KBM-7 (cell line): ENCODE measurements at regions not wholly inside any gene's neighbourhood (a gene's known extent, or its start where the extent isn't known, plus 50 kb on each side); places are given as distances from the start of the nearest gene placed in this dataset.

Source experiments
- DNase-seq: peaks from one replicate; pipeline ENCODE4 v3.0.0-alpha.2; 2015
- in situ Hi-C: fragments of 300-500 bp; cut with MboI; formaldehyde crosslinking; loops from 2 replicates; pipeline ENCODE4 v1.14.3; 2020; ENCODE audit warnings: low sequenced_read_pairs, low pct_unique_long_range_greater_than_20kb, mixed read lengths

DNA sequence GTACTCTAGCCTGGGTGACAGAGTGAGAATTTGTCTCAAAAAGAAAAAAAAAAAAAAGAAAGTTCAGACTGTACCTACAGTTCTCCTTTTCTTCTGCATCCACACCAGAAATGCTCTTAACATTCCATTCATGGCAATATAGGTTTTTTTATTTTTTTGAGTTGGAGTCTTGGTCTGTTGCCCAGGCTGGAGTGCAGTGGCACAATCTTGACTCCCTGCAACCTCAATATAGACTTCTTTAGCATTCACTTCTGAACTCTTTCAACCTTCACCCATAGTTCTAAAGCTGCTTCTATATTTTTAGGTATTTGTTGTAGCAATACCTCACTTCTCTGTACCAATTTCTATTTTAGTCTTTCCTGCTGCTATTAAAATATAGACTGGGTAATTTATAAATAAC, 1095.7 kb downstream of the FLRT2 start:
- in situ Hi-C loops, result no loop called here
- DNase-seq, result no peak

DNA sequence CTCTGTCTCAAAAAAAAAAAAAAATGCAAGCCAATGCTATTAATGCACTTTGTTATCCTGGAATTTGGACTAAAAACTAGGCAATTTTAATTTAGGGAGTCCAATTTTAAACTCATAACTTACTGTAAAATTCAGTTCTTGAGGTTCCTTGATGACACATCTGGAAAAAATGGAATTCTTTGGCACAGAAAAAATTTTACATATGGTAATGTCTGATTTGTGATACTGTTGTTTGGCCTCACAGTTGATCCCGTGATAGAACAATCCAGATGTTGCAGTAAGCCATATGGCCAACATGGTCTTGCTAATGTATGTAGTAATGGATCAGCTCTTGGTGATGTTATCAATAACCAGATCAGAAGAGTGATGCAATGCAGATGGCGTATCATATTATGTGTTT, 1089.8 kb downstream of the FLRT2 start:
- DNase-seq, result no peak
- in situ Hi-C loops, result no loop called here

DNA sequence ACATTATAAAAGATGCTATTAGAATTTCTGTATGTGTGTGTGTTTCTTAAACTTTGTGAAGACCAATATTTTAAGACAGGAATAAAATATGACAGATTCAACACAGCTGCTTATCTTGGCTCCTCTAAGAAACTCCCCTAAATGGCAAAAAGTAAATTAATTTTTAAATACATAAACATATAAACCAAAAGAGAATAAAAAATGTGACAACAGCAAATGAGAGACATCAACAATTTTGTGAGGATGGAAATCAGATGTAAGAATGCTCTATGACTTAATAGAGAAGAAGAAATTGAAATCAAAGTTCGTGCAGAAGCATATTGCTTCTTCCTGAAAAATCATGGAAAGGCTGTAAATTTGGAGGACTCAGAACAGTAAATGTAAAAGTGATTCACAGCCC, 1083.8 kb downstream of the FLRT2 start:
- DNase-seq, result no peak
- in situ Hi-C loops, result no loop called here

DNA sequence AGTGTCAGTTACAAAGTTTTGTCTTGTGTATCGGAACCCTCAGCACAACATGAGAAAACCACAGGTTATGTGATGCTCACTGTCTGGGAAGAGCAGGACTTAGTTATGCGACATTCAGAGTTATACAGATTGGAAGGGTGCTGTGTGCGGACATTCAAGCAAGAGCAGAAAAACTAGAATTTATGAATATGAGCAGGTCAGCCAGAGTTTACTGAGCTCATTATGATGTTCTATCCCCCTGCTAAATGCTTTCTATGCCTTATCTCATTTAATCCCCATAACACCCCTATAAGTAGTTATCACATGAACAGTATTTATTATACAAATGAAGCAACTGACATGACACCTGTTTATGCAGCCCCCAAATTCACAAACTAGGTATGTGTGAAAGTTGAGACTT, 1083.2 kb downstream of the FLRT2 start:
- no peak for DNase-seq
- in situ Hi-C loops, result no loop called here

DNA sequence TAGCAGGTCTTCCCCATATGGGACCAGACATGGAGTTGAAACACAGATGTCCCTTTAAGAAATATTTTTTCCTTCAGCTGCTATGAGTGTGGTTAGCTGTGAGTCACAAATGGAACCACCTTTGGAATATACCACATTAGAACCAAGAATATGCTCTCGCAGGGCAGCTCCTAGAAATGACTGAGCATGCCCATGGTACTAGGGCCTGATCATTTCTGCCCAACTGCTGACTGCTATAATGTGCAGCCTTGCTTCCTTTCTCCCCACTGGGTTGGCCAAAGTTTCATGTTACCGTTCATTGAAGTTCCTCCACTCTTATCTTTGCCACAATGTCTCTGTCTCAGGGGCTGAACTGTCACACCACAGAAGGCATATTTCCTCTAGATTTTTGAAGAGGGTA, 1074.6 kb downstream of the FLRT2 start:
- no peak for DNase-seq

DNA sequence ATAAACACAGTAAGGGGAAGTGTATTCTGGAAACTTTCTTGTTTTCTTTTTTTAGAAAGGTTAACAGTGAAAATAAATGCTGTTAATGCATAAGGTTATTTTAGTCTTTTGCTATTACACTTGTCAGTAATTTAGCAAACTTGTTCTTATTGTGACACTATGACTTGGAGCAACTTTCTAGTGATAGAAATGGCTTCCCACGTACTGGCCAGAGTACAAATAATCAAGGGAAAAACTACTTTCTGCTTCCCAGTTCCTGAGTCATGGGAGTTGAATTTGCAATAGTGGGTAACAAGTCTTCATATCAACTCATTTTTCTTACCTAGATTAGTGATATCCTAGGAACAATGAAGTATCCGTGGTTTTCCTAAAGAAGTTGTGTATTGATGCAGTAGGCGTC, 1072.3 kb downstream of the FLRT2 start:
- no peak for DNase-seq
- in situ Hi-C loops, result no loop called here

More for the DNA sequence above, 1074.6 kb downstream of the FLRT2 start:
- in situ Hi-C loops, result no loop called here

DNA sequence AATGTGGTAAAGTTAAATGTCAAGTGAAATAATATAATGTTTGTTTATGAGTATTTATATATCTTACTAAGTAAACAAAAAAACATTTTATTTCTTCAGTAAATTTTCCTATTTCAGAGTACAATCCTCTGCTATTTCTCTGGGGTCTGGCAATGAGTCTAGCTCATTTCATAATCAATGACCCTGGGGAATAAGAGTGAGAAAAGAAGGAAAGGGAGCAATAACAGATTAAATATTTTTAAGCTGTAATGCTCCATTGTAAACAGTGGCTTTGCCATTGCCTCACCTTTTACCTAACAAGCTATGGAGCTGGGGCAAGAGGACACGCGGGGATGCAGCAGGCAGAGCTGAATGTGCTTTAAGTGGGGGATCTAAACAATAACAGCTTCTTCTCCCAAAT, 1071.9 kb downstream of the FLRT2 start:
- in situ Hi-C loops, result no loop called here
- DNase-seq, result no peak

DNA sequence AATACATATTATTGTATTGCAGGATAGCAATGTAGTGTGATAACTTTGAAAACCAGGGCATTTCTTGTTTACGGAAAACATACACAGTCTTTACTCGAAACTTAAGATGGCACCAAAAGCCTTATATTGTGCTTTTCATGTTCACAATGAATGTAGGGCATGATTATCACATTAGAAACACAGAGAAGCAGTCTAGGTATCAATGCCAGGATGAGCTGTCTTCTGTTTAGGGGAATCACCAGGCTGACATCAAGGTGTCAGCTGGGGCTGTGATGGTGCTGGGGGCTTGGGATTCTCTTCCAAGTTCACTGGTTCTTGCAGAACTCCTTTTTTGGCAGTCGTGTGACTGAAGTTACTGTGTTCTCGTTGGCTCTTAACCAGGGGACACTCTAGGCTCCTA, 1067.3 kb downstream of the FLRT2 start:
- DNase-seq, result no peak

DNA sequence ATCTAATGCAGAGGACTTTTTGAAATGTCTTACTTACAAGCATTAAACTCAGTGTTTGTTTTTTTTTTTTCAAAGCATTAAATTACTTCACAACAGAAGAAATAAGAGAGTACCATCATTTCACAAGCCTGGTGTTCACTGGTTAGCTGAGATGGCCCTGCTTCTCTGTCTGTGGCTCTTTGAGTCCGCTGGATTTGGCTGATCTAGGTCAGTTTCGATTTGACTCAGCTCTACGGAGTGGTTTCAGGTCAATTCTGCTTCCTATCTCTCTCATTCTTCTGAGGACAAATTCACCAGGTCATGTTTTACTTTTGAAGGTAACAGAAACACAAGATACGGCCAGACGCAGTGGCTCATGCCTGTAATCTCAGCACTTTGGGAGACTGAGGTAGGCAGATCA, 1066.1 kb downstream of the FLRT2 start:
- in situ Hi-C loops, result no loop called here
- DNase-seq, result no peak

More for the DNA sequence above, 1067.3 kb downstream of the FLRT2 start:
- in situ Hi-C loops, result no loop called here

DNA sequence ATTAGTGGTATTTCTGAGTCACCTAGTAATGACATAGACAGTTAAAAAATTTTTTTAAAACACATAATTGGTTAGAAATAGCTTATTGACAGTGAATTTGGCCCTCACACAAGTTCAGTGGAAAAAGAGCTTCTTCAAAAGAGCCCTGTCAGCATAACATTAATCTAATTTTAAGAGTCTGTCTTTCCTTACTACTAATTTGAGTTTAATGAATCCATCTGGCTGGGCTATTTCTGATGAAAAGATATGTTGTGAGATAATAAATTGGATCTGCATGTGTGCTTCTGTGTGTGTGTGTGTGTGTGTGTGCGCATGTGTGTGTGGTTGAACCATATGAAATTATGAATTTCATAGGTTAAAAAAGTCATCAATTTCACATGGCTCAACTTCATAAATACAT, 1045.2 kb downstream of the FLRT2 start:
- no peak for DNase-seq
- in situ Hi-C loops, result no loop called here

DNA sequence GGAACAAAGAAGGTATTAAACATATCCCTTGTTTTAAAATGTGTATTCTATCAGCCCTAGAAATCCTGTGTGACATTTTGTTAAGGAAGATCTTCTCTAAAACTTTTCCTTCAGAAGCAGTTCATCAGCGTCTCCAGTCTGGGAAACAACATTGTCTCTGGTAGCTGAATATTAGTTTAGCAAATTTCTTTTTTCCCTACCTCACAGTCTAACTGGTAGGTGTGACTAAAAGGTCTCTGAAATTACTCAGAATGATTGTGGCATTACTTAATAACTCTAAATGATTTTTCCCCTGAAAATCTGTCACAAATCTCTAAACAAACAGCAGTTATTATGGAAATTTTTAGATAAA, 1044.8 kb downstream of the FLRT2 start:
- DNase-seq, result no peak
- in situ Hi-C loops, result no loop called here

DNA sequence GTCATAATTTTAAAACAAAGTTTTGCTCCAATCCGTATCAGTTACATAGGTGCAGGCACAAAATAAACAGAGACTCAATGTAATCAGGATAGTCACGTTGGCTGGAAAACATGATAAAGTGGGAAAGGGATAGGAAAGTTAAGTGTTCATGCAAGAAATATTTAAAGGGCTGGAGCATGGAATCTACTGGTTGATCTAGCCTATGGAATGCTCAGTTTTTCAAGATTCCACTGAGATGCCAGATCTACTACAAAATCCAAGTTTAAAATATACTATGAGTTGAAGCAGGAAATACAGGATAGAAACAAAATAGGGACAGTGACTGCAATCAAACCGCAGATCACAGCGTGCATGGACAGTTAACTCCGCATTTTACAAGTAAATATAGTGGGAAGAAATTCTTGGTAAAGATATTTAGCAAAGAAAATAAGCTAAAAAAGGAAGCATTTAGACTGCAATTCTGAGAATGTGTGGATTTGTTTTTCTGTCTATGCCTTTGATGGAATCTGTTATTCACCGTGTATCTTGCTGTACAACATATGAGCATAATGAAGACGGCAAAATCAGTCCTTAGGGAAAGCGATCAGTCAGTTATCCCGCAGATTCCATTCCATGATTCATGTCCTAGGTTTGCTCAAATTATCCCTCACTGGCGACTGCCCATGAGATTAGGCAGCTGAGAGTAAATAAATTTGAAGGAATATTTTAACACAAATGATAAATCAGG, 1044.3 kb downstream of the FLRT2 start:
- in situ Hi-C loops, result no loop called here
- no peak for DNase-seq

DNA sequence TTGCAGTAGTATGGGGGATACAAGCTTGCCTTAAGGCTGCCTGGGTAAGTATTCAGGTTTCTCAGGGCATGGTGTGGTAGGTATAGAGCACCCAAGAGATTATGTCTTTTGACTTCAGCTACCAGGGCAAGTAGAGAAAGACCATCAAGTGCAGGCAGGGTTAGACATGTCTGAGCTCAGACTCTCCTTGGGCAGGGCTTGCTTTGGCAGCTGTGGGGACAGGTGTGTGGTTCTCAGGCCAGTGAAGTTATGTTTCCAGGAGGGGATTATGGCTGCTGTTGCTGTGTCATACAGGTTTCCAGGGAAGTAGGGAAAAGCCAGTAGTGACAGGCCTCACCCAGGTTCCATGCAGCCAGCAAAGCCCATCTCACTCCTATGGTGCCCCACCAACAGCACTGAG, 1040.4 kb downstream of the FLRT2 start:
- no peak for DNase-seq
- in situ Hi-C loops, result no loop called here

DNA sequence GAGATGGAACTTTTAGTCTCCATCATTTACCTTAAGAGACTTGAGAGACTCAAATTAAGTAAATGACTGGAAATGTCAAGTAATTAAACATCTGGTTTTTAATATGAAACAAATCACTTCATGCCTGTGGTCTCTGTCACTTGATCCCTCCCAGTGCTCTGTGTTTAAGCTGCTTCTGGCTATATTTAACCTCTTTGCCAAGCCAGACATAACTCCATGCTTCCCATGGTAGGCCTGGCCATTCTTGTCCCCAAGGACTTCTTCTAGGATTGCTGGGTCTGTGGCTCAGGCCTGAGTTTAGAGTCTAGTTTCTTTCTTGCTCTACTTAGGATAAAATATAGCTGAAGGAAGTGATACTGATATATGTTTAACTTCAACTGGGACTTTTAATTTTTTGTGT, 1013.6 kb downstream of the FLRT2 start:
- in situ Hi-C loops, result no loop called here
- no peak for DNase-seq

DNA sequence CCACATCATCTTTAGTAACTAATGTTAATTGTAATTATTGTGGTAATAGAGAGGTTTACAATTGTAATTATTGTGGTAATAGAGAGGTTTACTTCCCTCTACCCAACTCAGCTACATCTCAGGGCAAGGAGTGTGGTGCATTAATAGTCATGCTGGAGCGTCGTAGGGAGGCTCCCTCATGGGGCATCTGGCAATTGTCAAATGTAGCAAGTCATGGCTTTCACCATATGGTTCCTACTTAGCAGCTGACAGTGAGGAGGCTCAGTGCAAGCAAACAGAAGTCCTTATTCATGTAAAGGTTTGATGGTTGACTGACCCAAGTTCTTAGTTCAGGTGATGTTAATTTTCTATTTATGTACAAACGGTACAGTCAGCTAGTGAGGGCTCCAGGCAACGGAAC, 1012.0 kb downstream of the FLRT2 start:
- no peak for DNase-seq
- in situ Hi-C loops, result no loop called here

DNA sequence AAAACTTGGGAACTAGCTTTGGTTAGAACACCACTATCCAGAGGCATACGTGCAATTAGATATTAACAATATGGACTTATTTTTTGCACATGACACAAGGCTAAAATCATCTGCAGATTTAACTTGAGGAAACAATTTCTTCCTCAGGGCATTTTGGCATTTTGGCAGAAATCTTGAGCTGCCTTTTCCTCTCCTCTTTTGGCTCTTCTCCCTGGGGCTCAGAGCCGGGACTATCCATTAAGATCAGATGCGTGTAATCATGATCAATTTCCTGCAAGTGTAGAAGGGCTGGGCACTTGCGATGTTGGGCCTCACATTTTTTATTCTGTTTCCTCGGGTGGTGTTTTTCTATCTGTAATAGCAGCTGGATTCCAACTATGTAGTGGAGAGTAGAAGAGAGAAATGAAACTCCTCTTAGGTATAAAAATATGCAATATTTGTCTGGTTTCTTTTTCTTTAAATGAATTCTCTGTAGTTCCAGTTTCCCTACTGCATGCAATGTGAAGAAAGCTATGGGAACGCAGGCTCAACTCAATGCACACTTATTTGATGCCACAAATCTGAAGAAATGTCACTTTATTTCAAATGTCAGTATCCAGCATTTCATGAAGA, 1010.8 kb downstream of the FLRT2 start:
- no peak for DNase-seq
- in situ Hi-C loops, result no loop called here

DNA sequence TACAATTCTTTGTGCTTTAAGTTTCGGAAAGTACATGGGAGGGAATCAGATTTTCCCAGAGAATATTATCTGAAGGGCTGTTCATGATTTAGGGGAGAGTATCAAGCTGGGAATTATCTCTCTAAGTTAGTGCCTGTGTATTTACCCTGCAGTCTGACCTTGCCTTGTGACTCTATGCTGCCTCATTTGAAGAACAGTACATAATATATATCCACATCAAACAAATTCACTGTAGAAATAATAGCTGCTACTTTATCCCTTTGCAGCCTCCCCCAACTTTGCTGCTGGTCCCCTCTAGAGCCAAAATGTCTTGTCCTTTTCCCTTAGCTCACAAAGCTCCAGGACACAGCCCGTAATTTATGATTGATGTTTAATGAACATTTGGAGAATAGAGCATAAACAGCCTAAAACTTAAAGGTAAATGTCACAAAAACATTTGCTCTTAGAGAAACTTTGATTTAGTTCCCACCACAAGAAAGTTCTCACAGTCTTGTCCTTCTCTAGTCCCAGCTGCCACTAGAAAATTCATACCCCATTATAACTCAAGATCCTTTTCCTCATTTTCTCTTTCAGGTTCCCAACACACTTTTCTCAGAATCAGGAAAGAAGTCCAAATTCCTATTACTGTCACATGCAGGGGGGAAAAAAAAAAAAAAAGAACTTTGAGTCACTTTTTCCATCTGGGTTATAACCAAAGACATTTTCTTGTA, 1009.6 kb downstream of the FLRT2 start:
- in situ Hi-C loops, result no loop called here
- DNase-seq, result no peak

DNA sequence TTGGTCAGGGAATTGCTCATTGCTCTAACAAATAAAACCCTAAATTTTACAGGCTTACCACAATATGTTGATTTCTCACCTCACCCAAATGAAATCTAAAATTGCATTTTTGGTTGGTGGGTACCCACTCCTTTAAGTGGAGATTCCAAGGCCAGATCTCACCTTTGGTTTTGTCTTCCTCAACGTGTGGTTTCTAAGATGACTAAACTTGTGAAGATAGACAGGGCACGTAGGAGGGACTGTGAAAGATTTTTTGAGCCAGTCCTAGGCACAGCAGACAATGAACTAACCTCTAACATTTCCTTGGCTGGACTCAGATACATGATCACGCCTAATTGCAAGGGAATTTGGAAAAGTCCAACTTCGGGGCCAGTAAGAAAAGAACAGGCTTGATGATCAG, 1003.9 kb downstream of the FLRT2 start:
- no peak for DNase-seq
- in situ Hi-C loops, result no loop called here

DNA sequence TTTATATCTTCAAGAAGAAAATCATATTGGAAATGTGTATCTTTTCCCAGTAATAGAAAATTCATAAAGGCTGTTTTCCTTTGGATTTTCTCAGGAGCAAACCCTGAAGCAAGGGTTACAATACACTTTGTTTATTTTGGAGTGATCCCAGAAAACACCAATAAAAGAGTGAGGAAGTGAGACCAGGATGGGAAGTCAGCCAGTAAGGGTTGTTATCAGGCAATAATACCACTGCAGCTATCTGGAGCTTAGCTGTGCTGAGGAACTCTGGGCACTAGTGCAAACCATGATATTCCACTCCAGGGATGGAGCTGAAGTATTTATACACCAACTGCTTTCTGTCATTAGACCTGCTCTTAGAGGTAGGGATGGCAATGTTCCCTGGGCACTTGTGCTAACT, 1002.3 kb downstream of the FLRT2 start:
- in situ Hi-C loops, result no loop called here

DNA sequence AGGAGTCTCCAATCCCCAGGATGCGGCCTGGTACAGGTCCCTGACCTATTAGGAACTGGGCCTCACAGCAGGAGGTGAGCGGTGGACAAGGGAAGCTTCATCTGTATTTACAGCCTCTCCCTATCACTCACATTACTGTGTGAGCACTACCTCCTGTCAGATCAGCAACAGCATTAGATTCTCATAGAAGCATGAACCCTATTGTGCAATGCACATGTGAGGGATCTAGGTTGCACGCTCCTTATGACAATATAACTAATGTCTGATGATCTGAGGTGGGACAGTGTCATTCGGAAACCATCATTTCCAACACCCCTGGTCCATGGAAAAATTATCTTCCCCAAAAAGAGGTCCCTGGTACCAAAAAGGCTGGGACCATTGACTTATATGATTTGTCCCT, 1000.5 kb downstream of the FLRT2 start:
- no peak for DNase-seq
- in situ Hi-C loops, result no loop called here

More for the DNA sequence above, 1002.3 kb downstream of the FLRT2 start:
- no peak for DNase-seq

DNA sequence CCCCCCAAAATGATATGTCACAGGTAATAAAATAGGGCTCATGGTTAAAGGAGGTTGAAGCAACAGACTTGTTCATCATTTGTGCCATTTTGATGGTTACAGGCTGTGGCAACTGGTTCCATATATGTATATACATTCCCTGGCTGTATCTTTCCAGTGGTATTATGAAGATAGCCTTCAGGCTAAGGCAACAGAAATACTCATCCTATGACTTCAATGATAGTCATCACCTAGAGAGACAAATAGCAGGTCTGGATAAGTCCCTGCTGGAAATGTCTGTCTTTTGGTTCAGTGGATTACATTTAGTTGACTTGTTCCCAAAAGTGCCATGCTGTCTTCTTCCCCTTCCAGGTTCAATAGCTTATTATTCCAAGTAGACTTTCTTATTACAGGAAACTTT, 997.4 kb downstream of the FLRT2 start:
- in situ Hi-C loops, result no loop called here
- no peak for DNase-seq
